ENCODE measurements at regions not wholly inside any gene's neighbourhood (a gene's known extent, or its start where the extent isn't known, plus 50 kb on each side); places are given as distances from the start of the nearest gene placed in this dataset.

GRCh38 chr10:55630491-55631056 is 730.5 kb downstream of the ZWINT start:
- peak; percentile 58 for DNase-seq (ENCODE audit: low spot score)
- no peaks in the 10 kb centered on the region for H3K9me3 Mint-ChIP-seq
- H3K4me2 ChIP-seq: peak overlapping the region; percentile 99
- peak; percentile 70 for TF ChIP-seq EZH2phosphoT487 (IDR thresholded peaks at IDR 0.05)
- no peak for TF ChIP-seq CTCF (IDR thresholded peaks at IDR 0.05)
- no peak for TF ChIP-seq EZH2 (IDR thresholded peaks at IDR 0.05)
- H4K20me1 ChIP-seq (ENCODE audit: low read depth): peaks cover 4% of the 10 kb centered on the region
- H3K27ac Mint-ChIP-seq: peak overlapping the region; percentile 68
- peaks cover 15% of the 10 kb centered on the region for H3K27me3 ChIP-seq
- H3K4me3 Mint-ChIP-seq: peak overlapping the region; percentile 94
- peak overlapping the region; percentile 100 for H2AFZ ChIP-seq (replicated peaks)
- no peaks in the 10 kb centered on the region for H3K9me3 ChIP-seq (ENCODE audit: low read depth)
- H3K27me3 Mint-ChIP-seq (ENCODE audit: insufficient read depth, low read depth): peaks cover 19% of the 10 kb centered on the region
- H3K36me3 ChIP-seq: no peaks in the 10 kb centered on the region
- no peak overlapping the region for H3K9ac ChIP-seq
- H3K79me2 ChIP-seq (ENCODE audit: low read depth): no peaks in the 10 kb centered on the region
- peaks cover 14% of the 10 kb centered on the region for H3K4me1 Mint-ChIP-seq
- no peak overlapping the region for H3K27ac ChIP-seq
- H3K4me1 ChIP-seq: peaks cover 13% of the 10 kb centered on the region
- H3K36me3 Mint-ChIP-seq: no peaks in the 10 kb centered on the region
- H3F3A ChIP-seq (ENCODE audit: low read depth): peaks cover 21% of the 10 kb centered on the region
- peak overlapping the region; percentile 81 for H3K4me3 ChIP-seq

- no peak overlapping the region for H3K27ac ChIP-seq
- peaks cover 21% of the 10 kb centered on the region for H3F3A ChIP-seq (ENCODE audit: low read depth)
- peak overlapping the region; percentile 100 for H2AFZ ChIP-seq (replicated peaks)
- H3K79me2 ChIP-seq (ENCODE audit: low read depth): no peaks in the 10 kb centered on the region
- H3K27me3 Mint-ChIP-seq (ENCODE audit: insufficient read depth, low read depth): peaks cover 19% of the 10 kb centered on the region
- H3K4me2 ChIP-seq: peak overlapping the region; percentile 99
- peaks cover 4% of the 10 kb centered on the region for H4K20me1 ChIP-seq (ENCODE audit: low read depth)
- H3K4me1 ChIP-seq: peaks cover 13% of the 10 kb centered on the region
- H3K9me3 Mint-ChIP-seq: no peaks in the 10 kb centered on the region
- H3K36me3 ChIP-seq: no peaks in the 10 kb centered on the region
- peak overlapping the region; percentile 68 for H3K27ac Mint-ChIP-seq
- peak; percentile 75 for DNase-seq (ENCODE audit: low spot score)
- peak overlapping the region; percentile 94 for H3K4me3 Mint-ChIP-seq
- no peak overlapping the region for H3K9ac ChIP-seq
- no peaks in the 10 kb centered on the region for H3K36me3 Mint-ChIP-seq
- peak overlapping the region; percentile 81 for H3K4me3 ChIP-seq
- H3K27me3 ChIP-seq: peaks cover 15% of the 10 kb centered on the region
- H3K9me3 ChIP-seq (ENCODE audit: low read depth): no peaks in the 10 kb centered on the region
- H3K4me1 Mint-ChIP-seq: peaks cover 14% of the 10 kb centered on the region
- TF ChIP-seq EZH2phosphoT487 (IDR thresholded peaks at IDR 0.05): peak; percentile 57
- TF ChIP-seq CTCF (IDR thresholded peaks at IDR 0.05): peak; percentile 82
- TF ChIP-seq EZH2 (IDR thresholded peaks at IDR 0.05): peak; percentile 53
Observed at GRCh38 chr10:55629793-55630490, 731.1 kb downstream of the ZWINT start.

GRCh38 chr10:55628260-55628701 is 732.8 kb downstream of the ZWINT start:
- H3K9me3 ChIP-seq (ENCODE audit: low read depth): no peaks in the 10 kb centered on the region
- H3F3A ChIP-seq (ENCODE audit: low read depth): peaks cover 21% of the 10 kb centered on the region
- H3K4me1 Mint-ChIP-seq: peaks cover 14% of the 10 kb centered on the region
- H2AFZ ChIP-seq (replicated peaks): peak overlapping the region; percentile 95
- peaks cover 13% of the 10 kb centered on the region for H3K4me1 ChIP-seq
- H3K79me2 ChIP-seq (ENCODE audit: low read depth): no peaks in the 10 kb centered on the region
- no peaks in the 10 kb centered on the region for H3K36me3 ChIP-seq
- H3K4me2 ChIP-seq: no peak overlapping the region
- TF ChIP-seq CTCF (IDR thresholded peaks at IDR 0.05): peak; percentile 23
- TF ChIP-seq EZH2 (IDR thresholded peaks at IDR 0.05): no peak
- peaks cover 4% of the 10 kb centered on the region for H4K20me1 ChIP-seq (ENCODE audit: low read depth)
- H3K27ac Mint-ChIP-seq: peak overlapping the region; percentile 74
- H3K27ac ChIP-seq: no peak overlapping the region
- peak overlapping the region; percentile 65 for H3K4me3 ChIP-seq
- no peaks in the 10 kb centered on the region for H3K9me3 Mint-ChIP-seq
- no peak overlapping the region for H3K9ac ChIP-seq
- peaks cover 19% of the 10 kb centered on the region for H3K27me3 Mint-ChIP-seq (ENCODE audit: insufficient read depth, low read depth)
- H3K27me3 ChIP-seq: peaks cover 15% of the 10 kb centered on the region
- peak; percentile 77 for DNase-seq (ENCODE audit: low spot score)
- no peaks in the 10 kb centered on the region for H3K36me3 Mint-ChIP-seq
- no peak overlapping the region for H3K4me3 Mint-ChIP-seq

Data from neural progenitor cell (in vitro differentiated cells).